Lower leg skin (tissue), 3 donors: ENCODE measurements at regions not wholly inside any gene's neighbourhood (a gene's known extent, or its start where the extent isn't known, plus 50 kb on each side); places are given as distances from the start of the nearest gene placed in this dataset.
"Not testable (repeated sequence)": the region's sequence is repeated elsewhere in the genome, so short reads cannot be mapped to it uniquely, and the experiment has no call there.

Source experiments
- POLR2A ChIP-seq, 2 donors: fragments of 450-650 bp; IDR thresholded peaks; one replicate each; pipeline ENCODE4 v1.6.1; 2016 to 2017; ENCODE audit warnings: antibody characterized with exemption in 2 of 2, mild to moderate bottlenecking in 1 of 2, moderate library complexity in 1 of 2
- TF ChIP-seq, protein P1 (sequence below), 3 donors: fragments of 450-650 bp; IDR thresholded peaks; one replicate each; pipeline ENCODE4 v1.5.1; 2016; ENCODE audit warnings: antibody characterized with exemption in 3 of 3, mild to moderate bottlenecking in 3 of 3, moderate library complexity in 2 of 3

DNA sequence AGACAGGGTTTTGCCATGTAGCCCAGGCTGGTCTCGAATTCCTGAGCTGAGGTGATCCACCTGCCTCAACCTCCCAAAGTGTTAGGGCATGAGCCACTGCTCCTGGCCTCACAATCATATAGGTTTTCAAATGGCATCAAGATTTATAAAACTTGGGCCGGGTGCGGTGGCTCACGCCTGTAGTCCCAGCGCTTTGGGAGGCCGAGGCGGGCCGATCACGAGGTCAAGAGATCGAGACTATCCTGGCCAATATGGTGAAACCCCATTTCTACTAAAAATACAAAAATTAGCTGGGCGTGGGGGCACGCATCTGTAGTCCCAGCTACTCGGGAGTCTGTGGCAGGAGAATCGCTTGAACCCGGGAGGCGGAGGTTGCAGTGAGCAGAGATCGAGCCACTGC, 123.8 kb downstream of the OR2B2 start:
- TF ChIP-seq, protein P1, sequence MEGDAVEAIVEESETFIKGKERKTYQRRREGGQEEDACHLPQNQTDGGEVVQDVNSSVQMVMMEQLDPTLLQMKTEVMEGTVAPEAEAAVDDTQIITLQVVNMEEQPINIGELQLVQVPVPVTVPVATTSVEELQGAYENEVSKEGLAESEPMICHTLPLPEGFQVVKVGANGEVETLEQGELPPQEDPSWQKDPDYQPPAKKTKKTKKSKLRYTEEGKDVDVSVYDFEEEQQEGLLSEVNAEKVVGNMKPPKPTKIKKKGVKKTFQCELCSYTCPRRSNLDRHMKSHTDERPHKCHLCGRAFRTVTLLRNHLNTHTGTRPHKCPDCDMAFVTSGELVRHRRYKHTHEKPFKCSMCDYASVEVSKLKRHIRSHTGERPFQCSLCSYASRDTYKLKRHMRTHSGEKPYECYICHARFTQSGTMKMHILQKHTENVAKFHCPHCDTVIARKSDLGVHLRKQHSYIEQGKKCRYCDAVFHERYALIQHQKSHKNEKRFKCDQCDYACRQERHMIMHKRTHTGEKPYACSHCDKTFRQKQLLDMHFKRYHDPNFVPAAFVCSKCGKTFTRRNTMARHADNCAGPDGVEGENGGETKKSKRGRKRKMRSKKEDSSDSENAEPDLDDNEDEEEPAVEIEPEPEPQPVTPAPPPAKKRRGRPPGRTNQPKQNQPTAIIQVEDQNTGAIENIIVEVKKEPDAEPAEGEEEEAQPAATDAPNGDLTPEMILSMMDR (IDR thresholded peaks at IDR 0.05), result not testable (repeated sequence)
- not testable (repeated sequence) for TF ChIP-seq POLR2A (IDR thresholded peaks at IDR 0.05)
